ENCODE measurements at regions not wholly inside any gene's neighbourhood (a gene's known extent, or its start where the extent isn't known, plus 50 kb on each side); places are given as distances from the start of the nearest gene placed in this dataset.

DNA sequence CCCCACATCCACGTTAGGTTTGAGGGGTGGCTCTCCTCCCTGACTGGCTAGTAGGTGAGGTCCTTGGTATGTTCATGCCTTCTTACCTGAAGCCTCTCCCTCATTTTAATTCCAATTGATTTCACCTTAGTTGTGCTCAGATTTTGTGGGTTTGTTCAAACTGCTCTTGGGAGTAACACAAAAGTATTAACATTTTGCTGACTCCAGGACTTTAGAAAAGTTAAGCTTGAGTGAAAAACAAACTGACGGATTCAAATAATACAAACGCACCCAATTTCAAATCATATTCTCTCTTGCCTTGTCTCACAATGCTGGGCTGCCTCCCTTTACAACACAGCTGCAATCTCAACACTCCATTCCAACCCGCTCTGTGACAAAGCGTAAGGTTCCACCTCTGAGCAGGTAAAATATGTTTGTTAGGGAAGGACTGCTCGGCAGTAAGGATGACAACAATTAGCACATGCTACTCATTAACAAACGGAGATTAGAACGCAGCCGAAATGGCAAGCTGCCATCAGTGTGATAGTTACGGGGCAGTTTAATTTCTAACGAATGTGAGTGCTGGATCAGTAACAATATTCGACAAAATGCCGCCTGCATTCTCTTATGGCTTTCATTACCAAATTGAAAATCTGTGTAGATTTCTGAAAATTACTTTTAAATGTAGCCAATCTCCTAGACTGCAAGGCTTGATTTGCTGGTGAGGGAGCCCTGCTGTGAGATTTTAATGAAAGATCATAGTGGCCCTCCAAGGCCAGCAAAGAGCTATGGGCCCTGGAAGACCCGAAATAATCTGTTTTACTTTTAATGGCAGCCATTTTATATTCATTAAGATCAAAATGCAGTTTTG, 730.6 kb upstream of the FANCL start:
- DNase-seq, result no peak

DNA sequence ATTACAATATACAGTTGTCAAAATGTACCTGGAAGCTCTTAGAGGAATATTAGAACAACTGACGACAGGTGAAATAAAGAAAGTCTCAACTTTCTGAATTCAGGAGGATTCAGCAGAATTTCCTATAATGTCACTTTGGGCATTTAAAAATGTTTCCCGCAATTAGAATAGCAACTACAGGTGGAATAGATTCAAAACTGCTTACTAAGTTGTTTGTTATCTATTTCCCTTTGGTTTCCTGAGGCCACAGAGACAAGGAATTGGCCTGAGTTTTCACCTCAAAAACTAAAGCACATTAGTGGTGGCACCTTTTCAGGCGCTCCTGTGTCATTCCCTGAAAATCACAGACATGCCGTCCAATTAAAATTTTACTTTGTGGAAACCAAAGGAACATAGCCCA, 729.2 kb upstream of the FANCL start:
- no peak for DNase-seq

DNA sequence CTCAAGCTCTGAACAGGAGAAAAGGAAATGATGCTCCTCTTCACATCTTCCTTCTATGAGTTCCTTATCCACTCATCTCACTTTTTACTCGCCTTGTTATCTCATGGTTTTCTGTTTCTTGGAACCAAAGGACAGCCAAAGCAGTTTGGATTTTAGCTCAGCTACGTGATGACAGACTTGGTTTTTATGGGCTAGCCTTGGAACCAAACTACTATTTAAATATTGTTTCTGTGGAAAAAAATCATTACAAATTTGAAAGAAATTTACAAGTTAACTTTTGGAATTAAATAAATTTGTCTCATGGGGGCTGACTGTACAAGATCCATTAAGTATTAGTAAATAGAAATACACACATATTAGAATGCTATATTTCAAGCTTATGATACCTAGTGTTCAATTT, 727.8 kb upstream of the FANCL start:
- DNase-seq, result no peak

DNA sequence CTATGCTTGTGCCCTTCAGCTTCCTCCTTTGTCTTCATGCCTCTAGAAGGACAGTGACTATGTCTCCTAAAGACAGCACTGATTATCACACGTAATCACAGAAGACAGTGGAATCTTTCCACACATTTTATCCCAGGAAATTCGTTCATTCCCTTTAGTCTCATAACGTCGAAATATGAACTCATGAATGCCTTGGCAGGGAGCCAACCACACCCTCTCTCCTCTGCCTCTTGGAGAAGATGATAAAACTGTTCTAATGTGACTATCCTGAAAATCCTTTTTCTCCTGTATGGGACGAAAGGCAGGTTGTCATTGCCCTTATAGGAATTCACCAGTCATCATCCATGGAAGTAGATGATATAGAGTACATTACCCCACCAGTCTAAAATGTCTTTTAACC, 726.6 kb upstream of the FANCL start:
- no peak for DNase-seq

DNA sequence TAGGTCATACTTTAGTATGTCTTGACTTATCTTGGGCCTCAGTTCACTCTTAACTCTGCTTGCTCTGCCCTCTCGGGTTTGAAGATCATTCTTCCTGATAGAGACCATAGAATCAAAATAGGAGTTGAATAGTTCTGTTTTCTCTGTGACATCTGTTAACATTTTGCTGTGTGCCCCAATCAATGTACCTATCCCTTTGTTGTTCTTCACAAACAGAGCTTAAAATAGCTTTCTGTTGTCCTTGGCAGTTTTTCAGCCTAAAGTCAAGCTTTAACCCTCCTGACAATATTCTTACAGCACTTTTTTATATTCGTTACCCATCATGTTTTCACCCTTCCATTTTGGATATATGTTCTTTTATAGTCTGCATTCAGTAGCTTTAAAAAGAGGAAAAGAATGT, 724.5 kb upstream of the FANCL start:
- DNase-seq, result no peak

DNA sequence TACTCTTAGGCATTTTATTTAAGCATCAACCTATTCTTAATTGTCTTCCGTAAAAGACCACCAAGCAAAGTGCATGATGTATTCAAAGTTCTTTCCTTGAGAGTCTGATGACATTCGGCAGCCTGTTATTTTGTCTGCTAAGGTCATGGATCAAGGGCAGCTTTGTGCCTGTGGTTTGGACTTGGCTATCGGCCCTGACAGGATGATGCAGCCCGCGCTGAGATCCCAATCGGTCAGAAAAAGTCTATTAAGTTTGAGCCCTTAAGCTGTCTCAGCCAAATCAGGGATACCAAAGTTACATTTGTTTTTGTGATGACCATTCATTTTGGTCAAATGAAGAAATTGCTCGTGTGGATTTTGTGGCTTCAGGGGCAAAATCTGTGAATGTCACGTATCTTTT, 718.9 kb upstream of the FANCL start:
- DNase-seq, result no peak

DNA sequence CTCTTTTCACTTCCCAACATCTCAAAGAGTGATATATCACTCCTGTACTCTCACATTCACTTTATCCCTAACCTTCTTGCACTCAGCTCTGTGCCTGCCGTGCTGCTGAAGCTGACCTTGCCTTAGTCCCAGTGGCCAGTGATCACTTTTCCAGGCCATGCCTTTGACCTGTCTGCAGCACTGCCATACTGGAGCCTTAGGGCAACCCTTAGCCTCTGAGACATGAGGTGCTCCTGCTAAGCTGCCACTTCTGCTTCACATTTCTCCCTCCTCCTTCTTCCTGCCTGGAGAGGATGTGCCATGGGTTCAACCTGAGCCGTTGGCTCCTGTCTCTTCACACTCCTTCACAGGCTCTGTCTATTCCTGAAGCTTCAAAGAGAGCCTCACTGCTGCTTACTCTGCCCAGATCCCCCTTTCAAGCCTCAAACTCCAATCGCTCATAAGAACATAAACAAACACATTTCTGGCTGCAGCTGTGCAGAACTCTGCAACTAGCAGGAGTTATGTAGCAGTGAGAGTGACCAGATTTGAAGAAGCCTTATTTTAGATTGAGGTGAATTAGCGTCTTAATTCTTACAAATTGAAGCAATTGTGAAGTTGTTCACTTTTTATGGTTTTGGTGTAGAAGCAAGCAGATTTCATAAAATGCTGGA, 716.2 kb upstream of the FANCL start:
- no peak for DNase-seq

DNA sequence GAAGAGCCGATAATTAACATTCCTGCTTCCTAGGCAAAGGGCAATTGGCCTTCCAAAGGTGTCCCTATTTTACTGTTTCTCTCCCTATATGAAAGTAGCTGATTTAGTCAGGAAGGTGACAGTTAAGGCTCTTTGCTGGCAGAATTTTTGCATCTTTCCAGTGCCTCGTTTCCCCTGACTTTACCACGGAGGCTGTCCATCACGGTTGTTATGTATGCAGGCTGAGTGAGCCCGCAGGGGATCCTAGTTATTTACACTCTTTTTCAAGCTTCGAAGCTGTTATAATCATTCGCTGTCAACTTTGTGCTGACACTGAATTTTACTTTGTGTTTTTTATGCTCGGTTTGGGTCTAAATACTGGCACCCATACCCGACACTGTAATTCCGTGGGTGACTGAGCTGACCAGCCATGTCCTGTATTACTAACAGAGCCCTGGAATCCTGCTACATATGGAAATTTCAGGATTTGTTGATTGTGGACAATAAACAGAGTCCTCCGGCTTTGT, 713.8 kb upstream of the FANCL start:
- DNase-seq, result no peak

DNA sequence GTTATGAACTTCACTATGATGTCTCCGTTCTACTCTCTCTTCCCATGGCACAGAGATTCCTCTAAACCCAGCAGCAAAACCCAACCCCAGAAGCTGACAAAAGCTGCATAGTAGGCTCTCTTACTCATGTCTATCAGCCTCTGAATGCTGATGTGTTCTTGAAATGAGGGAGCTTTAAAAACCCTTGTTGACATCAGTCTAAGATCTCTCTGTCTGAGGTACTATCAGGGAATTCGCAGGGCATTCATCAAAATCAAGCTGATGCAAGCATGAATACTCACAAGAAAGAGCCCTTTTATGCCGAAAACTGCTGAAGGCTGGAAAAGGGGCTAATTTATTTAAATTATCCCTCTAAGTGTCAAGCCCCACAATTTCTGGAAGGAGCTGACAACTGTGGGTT, 710.6 kb upstream of the FANCL start:
- DNase-seq, result no peak

DNA sequence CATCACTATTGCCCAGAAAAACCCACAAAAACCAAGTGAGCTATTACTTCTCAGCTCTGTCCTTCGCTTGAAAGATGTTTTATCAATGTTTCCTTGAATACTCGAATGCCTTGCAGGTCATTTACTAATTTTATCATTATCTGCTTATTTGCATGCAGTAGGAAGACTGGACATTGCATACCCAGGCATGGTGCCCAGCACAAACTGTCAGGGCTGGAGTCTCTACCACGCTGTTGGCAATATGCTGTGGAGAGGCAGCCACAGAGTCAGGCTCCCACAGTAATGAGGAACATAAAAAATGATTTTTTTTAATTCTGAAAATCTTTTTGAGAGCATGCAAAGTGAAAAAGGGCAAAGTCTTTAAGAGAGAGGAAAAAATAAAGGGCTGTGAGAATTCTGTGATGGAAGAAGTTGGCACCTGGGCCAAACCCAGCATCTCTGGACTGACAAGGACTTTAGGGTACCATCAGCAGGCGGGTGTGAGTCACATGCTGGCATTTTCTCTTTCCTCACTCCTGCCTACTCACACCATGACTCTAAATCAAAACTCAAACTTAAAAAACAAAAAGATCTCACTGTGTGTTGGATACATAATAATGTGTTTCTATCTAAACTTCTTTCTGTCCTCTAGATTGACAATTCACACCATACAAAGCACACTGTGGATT, 709.8 kb upstream of the FANCL start:
- no peak for DNase-seq

DNA sequence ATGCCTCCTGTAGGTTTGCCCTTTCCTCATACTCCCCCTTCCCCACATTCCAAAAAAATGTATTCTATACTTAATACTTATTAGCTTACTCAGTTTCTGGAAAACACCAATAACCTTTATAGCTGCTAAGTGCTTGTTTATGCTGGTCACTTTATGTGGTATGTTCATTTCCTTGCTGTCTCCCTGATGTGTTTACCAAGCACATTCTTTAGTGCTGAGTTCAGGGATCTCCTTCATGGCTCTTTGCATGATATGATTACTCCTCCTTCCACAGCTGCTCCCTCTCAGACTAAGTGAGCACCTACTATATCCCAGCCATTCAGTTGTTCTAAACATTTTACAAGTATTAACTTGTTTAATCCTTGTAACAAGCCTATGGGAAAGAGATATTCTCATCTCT, 698.3 kb upstream of the FANCL start:
- DNase-seq, result no peak

DNA sequence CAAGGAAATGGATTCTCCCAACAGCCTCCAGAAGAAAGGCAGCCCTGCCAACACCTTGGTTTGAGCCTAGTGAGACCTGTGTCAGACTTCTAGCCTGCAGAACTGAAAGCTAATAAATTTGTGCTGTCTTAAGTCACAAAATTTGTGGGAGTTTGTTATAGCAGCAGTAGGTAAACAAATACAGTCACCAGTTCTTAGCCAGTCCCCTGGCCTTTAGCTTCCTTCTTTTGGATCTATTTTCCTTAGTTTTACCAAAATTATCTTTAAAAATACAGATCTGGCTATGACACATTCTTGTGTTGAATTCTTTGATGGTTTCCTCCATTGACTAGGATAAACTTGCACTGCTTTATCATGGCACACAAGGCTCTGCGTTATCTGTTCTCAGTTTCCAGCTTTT, 697.9 kb upstream of the FANCL start:
- DNase-seq, result no peak

DNA sequence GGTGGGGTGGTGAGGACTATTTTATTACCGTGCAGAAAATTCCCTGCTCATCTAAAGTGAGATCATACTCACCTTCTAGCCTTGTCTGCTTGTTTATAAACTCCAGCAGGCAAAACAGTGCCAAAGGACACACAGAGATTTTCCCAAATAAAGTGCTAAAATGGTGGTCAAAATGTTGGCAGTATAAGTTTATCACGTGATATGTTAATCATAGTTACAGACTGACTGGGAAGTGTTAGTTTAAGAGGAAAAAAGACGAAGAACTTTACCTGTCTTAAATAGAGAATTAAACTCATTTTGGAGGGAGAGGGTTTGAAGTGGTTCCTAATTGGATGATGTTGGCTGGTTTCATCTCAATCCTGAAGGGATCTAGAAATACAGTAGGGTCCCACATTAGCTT, 691.7 kb upstream of the FANCL start:
- no peak for DNase-seq

DNA sequence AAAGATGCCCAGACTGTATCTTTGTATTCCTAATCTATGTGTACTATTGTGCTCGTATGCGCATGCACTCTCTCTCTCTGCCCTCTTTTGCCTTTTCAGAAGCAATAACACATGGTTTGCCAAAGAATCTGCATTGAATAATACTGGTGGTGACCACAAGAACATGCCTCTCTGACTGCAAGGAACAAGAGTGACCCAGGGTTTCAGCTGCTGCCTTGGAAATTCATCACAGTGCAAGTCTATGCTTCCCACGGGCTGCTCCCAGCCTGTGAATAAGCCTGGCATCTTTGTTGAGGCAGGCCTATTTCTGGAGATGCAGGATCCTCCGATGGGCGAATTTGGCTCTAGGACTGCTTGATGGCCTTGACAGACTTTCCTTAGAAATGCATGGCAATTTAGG, 689.4 kb upstream of the FANCL start:
- no peak for DNase-seq

DNA sequence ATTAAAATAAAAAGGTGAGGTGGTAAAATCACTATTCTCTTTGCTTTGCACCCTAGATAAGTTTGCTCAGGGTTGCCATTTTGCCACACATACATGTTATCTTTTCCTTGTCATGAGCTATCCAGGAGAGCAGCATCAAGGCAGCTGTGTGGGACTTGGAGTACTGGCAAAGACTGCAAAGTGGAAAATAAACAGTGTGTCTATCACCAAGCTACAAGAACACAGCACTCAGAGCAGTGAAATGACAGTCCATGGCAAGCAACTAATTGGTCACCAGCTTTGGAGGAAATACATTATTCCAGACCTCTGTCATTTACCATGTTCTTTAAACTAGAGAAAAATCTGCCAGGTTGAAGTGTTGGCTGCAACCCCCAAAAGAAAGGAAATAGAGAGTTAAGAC, 687.8 kb upstream of the FANCL start:
- no peak for DNase-seq

DNA sequence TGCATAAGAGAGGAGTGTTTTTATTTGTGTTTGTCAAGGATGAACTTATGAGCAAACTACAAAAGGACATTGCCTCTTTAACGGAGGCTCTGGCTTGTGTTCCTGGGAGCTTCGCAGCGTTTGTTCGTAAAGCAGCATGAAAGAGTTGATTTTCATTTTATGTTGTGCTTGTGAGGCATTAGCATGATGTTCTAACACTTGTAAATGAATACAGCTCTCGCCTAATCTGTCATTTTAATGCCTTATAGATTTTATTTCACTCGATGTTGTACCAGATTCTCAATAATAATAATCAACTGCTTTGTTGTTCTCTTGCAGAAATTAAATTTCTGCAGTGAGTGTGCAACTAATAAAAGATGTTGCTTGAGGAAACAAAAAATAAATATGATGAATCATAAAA, 687.3 kb upstream of the FANCL start:
- DNase-seq, result no peak

DNA sequence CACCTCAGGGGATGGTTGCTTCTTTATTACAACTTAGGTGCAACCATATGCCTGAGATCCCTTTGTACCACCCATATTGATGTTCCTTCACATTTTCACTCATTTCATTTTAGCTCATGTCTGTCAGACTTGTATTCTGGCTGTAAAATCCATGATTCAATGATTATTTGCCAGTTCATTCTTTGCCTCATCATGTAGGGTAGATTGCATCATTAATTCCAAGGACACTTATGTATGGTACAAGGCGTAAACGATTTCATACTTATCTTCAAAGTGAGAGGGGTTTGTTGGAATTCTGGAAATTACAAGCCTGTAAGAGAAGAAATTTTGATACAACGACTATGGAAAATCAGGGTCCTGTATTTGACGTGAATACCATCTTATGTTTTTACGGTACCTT, 685.0 kb upstream of the FANCL start:
- DNase-seq, result no peak

DNA sequence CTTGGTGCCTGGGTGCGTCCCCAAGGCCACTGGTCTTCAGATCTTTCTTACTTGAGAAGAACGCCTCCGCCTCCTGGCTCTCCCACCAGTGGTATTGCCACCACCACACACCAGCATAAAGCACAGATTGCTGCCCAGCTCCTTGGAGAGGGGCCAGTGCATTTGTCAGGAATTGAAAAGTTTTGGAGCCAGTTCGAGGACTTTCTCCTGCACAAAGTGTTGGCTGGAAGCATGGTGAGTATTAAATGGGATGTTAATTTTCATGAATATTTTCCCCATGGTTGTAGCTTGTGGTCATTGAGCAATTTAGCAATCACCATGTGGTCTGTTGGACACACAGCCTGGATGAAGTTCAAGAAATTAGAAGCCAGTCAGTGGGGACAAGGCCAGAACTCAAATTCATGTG, 684.6 kb upstream of the FANCL start:
- no peak for DNase-seq

DNA sequence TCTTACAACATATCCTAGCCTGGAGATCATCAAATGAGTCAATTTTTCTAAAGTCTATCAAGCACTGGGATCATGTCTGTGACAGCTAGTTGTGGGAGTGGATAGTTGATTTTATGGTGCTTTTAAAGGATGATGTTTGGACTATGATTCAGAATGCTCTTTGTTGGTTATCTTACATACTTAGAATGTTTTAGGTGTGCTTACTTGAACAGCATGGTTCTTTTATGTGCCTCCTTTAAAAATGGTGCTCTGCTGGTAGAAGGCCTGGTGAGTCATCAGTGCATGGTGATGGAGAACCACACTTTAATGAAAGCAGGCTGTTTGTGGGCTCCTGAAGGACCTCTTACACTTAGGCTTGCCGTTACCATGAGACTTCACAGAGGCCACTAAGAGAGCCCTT, 682.7 kb upstream of the FANCL start:
- no peak for DNase-seq

DNA sequence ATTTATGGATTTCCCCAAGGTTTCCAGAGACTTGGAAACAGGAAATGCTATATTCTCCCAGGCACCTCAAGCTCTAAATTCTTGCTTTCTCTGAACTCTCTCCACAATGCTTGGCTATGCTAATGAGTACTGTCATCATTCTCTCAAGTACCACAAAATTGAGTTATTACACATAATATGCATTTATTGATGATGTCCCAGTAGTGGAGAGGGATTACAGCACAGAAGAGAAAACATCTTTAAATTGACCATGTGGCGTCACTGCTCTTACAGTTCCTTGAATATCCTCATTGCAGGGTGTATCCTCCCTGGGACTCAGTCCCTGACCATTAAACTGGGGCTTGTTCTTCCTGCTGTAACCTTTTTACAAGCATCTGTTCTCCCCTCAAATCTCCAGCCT, 681.1 kb upstream of the FANCL start:
- no peak for DNase-seq

DNA sequence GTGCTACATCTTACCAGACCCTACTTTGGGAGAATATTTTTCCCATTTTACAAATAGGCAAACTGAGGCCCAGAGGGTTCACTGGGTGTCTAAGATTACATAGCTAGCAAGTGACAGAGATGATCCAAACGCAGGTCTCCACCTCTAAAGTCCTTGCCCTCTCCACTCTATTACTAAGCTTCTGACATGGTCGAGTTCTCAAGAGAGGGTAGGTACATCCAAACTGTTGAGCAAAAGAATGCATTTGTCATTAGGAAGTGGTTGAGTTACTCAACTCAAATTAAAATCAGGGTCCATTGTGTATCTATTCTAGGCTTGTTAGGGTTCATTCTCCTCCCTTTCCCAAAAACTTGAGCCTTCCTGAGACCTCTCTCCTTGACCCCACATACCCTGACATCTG, 680.6 kb upstream of the FANCL start:
- no peak for DNase-seq

DNA sequence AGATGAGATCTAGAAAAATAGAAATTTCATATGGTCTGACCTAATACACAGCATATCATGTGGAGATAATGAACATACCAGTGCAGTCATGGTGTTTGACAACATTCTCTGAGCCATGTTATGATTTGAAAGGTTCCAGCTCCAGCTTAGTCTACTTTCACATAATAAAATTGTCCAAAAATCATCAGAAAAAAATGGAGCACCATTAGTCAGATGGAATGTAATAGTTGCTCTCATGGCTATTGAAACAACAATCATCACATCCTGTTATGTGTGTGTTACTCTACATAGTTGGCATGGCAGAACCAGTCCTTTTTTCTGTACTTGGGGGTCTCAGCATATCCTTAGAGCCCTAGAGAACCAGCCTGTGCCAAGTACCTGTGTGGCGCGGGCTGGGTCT, 678.9 kb upstream of the FANCL start:
- no peak for DNase-seq

DNA sequence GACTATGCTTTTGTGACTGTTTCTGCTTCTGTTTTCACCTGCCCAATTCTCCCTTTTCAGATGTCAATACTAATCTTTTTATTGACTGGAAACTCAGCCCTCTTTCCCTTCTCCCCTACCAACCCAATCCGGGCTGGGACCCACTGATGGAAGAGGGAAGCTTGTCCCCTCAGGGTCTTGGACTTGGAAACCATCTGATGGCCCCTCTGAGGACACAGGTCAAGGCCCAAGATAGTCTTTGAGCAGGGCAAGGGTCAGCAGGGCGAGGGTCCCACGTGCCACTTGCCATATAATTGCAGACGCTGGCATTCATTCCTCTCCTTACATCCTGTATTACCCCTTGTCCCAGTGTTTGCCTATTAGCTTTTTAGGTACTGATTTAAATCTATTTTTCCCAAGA, 678.2 kb upstream of the FANCL start:
- no peak for DNase-seq

DNA sequence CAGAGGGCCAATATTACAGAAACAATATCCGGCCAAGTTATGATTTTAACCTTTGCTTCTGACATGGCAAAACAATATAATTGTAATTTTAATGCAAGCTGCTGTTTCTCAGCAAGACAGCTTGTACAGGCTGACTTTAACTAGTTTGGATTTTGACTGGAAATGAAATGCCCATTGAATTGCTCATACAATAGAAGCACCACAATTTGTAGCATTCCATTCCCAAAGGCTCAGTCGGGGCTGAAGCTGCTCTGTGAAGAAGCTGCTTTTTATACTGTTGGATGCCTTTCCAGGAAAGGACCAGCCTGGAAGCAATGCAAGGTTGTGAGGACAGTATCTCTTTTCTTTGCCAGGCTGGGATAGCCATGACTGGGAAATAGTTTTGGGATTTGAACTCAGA, 677.0 kb upstream of the FANCL start:
- DNase-seq, result no peak
